Activated CD4-positive, alpha-beta memory T cell treated with anti-CD3 and anti-CD28 coated beads, Interleukin-2, amount 10 ng/mL, durations not matched to agents 7 days and 5 days (primary cell): ENCODE measurements at regions not wholly inside any gene's neighbourhood (a gene's known extent, or its start where the extent isn't known, plus 50 kb on each side); places are given as distances from the start of the nearest gene placed in this dataset.

Source experiments
- CTCF ChIA-PET: fragments of 350-600 bp; sonication (Branson Sonifier 250); formaldehyde crosslinking; loops from one replicate; lab custom pipeline; 2021; ENCODE audit warnings: antibody characterized with exemption, inconsistent platforms; lab: Charles Lee
- POLR2A ChIA-PET: fragments of 350-600 bp; sonication (Branson Sonifier 250); formaldehyde crosslinking; loops from one replicate; lab custom pipeline; 2021; ENCODE audit warnings: antibody characterized with exemption; lab: Charles Lee
- DNase-seq: peaks from one replicate; pipeline ENCODE4 v3.0.0-alpha.2; 2020
- H3K27ac Mint-ChIP-seq: one replicate; pipeline ENCODE4 v1.8.0; 2021; ENCODE audit warnings: mild to moderate bottlenecking, mixed read lengths
- H3K27me3 Mint-ChIP-seq: one replicate; pipeline ENCODE4 v1.8.0; 2021; ENCODE audit warnings: mixed read lengths
- H3K36me3 Mint-ChIP-seq: one replicate; pipeline ENCODE4 v1.8.0; 2021; ENCODE audit warnings: low read depth, mixed read lengths
- H3K4me1 Mint-ChIP-seq: one replicate; pipeline ENCODE4 v1.8.0; 2021; ENCODE audit warnings: mixed read lengths
- H3K4me3 Mint-ChIP-seq: one replicate; pipeline ENCODE4 v1.8.0; 2021; ENCODE audit warnings: mild to moderate bottlenecking, mixed read lengths
- H3K9me3 Mint-ChIP-seq: one replicate; pipeline ENCODE4 v1.8.0; 2021; ENCODE audit warnings: mixed read lengths

DNA sequence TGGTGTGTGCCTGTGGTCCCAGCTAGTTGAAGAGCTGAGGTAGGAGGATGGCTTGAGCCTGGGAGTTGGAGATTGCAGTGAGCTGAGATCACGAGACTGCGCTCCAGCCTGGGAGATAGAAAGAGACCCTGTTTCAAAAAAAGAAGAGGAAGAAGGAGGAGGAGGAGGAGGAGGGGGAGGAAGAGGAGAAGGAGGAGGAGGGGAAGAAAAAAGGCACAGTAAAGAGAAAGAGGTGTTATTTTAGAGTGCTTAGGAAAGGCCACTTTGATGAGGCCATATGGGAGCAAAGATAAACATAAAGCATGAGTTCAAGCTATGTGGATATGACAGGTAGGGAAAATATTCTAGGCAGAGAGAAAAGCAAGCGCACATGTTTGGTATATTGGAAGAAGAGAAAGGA, 154.1 kb upstream of the BTG1 start:
- H3K4me3 Mint-ChIP-seq = no peak overlapping the region
- no peak for DNase-seq
- no peaks in the 10 kb centered on the region for H3K27me3 Mint-ChIP-seq
- peaks cover 3% of the 10 kb centered on the region for H3K36me3 Mint-ChIP-seq
- POLR2A ChIA-PET = interaction anchor here (3.5 kb wide), 1 partner anchor 154 kb away, joined by 37 read pairs; the partner anchor contains the start of gene BTG1
- no peak overlapping the region for H3K27ac Mint-ChIP-seq
- peaks cover 16% of the 10 kb centered on the region for H3K4me1 Mint-ChIP-seq
- peaks cover 2% of the 10 kb centered on the region for H3K9me3 Mint-ChIP-seq
- CTCF ChIA-PET = interaction anchor here (0.8 kb wide), 1 partner anchor 11 kb away, joined by 4 read pairs; no protein-coding TSS in a partner anchor

DNA sequence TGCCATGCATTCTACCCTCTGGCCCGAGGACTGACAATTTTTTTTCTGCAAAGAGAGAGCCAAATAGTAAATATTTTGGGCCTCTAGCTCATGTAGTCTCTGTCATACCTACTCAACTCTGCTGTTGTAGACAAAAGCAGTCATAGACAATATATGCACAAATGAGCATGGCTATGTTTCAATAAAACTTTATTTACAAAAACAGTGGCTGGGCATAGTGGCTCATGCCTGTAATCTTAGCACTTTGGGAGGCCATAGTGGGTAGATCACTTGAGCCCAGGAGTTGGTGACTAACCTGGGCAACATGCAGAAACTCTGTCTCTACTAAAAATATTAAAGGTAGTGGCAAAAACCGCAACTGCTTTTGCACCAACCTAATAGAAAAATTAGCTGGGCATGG, 153.7 kb upstream of the BTG1 start:
- peaks cover 3% of the 10 kb centered on the region for H3K36me3 Mint-ChIP-seq
- H3K4me3 Mint-ChIP-seq = no peak overlapping the region
- H3K4me1 Mint-ChIP-seq = peaks cover 16% of the 10 kb centered on the region
- DNase-seq = no peak
- H3K27me3 Mint-ChIP-seq = no peaks in the 10 kb centered on the region
- CTCF ChIA-PET = interaction anchor here (0.8 kb wide), 1 partner anchor 11 kb away, joined by 4 read pairs; no protein-coding TSS in a partner anchor
- POLR2A ChIA-PET = interaction anchor here (0.6 to 3.5 kb wide), 2 partner anchors 45 to 153 kb away, joined by 3 to 37 read pairs; partner anchors contain the start of gene BTG1
- peaks cover 2% of the 10 kb centered on the region for H3K9me3 Mint-ChIP-seq
- H3K27ac Mint-ChIP-seq = no peak overlapping the region

GRCh38 chr12:92297932-92298696, 152.5 kb upstream of the BTG1 start:
- ChIA-PET POLR2A (interaction anchor here (0.6 to 3.5 kb wide), 6 partner anchors 65 to 160 kb away, joined by 3 to 37 read pairs (median 3); partner anchors contain the start of gene BTG1), CTCF (interaction anchor here (0.9 kb wide), 1 partner anchor 104 kb away, joined by 4 read pairs; no protein-coding TSS in a partner anchor)
- Mint-ChIP-seq H3K27ac (peak overlapping the region; percentile 82), H3K4me1 (peaks cover 16% of the 10 kb centered on the region), H3K9me3 (peaks cover 7% of the 10 kb centered on the region), H3K36me3 (peaks cover 3% of the 10 kb centered on the region), H3K27me3 (no peaks in the 10 kb centered on the region), H3K4me3 (peak overlapping the region; percentile 2)
- peak; percentile 22 for DNase-seq

DNA sequence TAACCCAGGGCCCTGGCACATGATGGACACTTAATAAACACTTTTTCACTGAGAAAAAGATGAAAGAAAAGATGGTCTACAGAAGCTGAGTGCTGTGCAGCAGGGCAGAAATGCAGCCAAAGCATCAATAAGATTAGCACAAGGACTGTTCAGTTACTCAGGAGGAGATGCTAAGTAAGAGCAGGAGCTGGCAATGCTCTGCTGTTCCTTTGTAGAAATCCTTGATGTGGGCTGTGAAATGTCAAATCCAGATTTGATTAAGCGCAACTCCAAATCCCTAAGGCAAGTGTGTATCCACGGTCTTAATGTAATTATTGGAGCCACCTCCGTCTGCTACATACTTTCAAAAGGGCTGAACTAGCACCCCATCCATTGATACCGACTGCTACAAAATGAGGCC, 151.8 kb upstream of the BTG1 start:
- DNase-seq = no peak
- H3K4me3 Mint-ChIP-seq = peak overlapping the region; percentile 2
- peaks cover 7% of the 10 kb centered on the region for H3K9me3 Mint-ChIP-seq
- POLR2A ChIA-PET = interaction anchor here (1.3 to 3.5 kb wide), 4 partner anchors 88 to 159 kb away, joined by 3 to 37 read pairs (median 5); partner anchors contain the start of gene BTG1
- H3K27me3 Mint-ChIP-seq = no peaks in the 10 kb centered on the region
- CTCF ChIA-PET = interaction anchor here (0.9 kb wide), 1 partner anchor 105 kb away, joined by 4 read pairs; no protein-coding TSS in a partner anchor
- H3K36me3 Mint-ChIP-seq = peaks cover 3% of the 10 kb centered on the region
- peaks cover 16% of the 10 kb centered on the region for H3K4me1 Mint-ChIP-seq
- H3K27ac Mint-ChIP-seq = peak overlapping the region; percentile 82

- ChIA-PET CTCF (no interaction called here), POLR2A (interaction anchor here (1.6 to 2.2 kb wide), 2 partner anchors 108 to 150 kb away, joined by 4 read pairs; partner anchors contain the start of gene BTG1)
- H3K27ac Mint-ChIP-seq = no peak overlapping the region
- peaks cover 5% of the 10 kb centered on the region for H3K36me3 Mint-ChIP-seq
- H3K9me3 Mint-ChIP-seq = peaks cover 7% of the 10 kb centered on the region
- H3K4me3 Mint-ChIP-seq = no peak overlapping the region
- H3K4me1 Mint-ChIP-seq = peaks cover 16% of the 10 kb centered on the region
- H3K27me3 Mint-ChIP-seq = no peaks in the 10 kb centered on the region
- no peak for DNase-seq
Measured at GRCh38 chr12:92295523-92295922, 149.9 kb upstream of the BTG1 start.

DNA sequence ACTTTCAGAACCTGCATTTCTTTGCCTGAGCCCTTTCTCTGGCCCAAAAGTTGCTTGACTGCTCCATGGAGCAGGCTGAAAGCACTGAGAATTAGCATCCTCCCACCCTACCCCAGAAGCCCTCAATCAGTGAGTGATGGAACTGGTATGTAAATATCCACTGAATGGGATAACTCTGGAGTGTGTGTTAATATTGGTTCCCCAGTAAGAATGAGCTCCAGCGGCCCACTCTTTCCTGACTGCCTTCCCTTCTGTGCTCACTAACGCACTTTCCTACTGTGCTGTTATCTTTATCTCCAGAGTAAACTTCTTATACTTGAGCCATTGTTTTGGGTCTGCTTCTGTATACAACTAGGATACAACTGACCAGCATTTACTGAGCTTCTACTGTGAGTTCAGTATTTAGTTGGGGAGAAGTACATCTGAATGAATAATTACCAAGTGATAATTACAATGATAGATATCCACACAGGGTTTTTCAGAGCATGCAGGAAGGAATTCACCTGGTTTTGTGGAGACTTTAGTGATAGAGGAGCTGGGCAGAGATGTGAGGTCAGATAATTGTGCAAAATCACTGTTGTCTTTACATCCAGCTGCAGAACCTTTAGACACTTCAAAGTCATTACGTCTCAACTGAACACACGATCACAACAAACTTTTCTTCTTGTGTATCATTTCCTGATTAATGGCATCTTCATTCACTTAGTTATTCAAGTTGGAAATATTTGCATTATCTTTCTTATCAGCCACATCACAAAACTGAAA, 149.2 kb upstream of the BTG1 start:
- CTCF ChIA-PET = no interaction called here
- H3K9me3 Mint-ChIP-seq = peaks cover 7% of the 10 kb centered on the region
- POLR2A ChIA-PET = interaction anchor here (1.6 to 2.2 kb wide), 2 partner anchors 109 to 149 kb away, joined by 4 read pairs; partner anchors contain the start of gene BTG1

GRCh38 chr12:92292016-92292415, 146.4 kb upstream of the BTG1 start:
- no peak overlapping the region for H3K4me3 Mint-ChIP-seq
- POLR2A ChIA-PET = no interaction called here
- CTCF ChIA-PET = no interaction called here
- H3K27me3 Mint-ChIP-seq = no peaks in the 10 kb centered on the region
- peaks cover 2% of the 10 kb centered on the region for H3K4me1 Mint-ChIP-seq
- no peak overlapping the region for H3K27ac Mint-ChIP-seq
- H3K9me3 Mint-ChIP-seq = peaks cover 7% of the 10 kb centered on the region
- DNase-seq = no peak
- H3K36me3 Mint-ChIP-seq = peaks cover 5% of the 10 kb centered on the region

More for the DNA sequence above, 149.2 kb upstream of the BTG1 start:
- H3K27ac Mint-ChIP-seq = no peak overlapping the region
- no peaks in the 10 kb centered on the region for H3K27me3 Mint-ChIP-seq
- H3K4me1 Mint-ChIP-seq = peaks cover 16% of the 10 kb centered on the region
- DNase-seq = no peak
- H3K4me3 Mint-ChIP-seq = no peak overlapping the region
- peaks cover 5% of the 10 kb centered on the region for H3K36me3 Mint-ChIP-seq

DNA sequence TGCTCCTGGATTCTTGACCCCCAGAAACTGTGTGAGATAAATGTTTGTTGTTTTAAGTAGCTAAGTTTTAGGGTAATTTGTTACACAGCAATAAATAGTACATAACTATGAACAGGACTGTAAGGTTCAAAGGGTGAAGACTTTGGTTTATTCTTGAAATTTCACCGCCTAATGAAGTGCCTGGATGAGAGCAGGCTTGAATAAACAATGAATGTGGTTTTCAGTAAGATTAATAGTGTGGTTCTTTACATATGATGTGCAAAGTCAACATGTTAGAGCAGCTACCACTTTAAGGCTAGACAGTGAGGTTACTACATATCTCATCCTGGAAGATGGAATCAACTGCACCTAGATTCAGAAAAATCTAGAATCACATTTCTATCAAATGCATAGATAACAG, 145.2 kb upstream of the BTG1 start:
- ChIA-PET CTCF (no interaction called here), POLR2A (interaction anchor here (0.9 kb wide), 1 partner anchor 108 kb away, joined by 3 read pairs; no protein-coding TSS in a partner anchor)
- Mint-ChIP-seq H3K27me3 (no peaks in the 10 kb centered on the region), H3K4me3 (no peak overlapping the region), H3K4me1 (no peaks in the 10 kb centered on the region), H3K27ac (no peak overlapping the region), H3K36me3 (peaks cover 2% of the 10 kb centered on the region), H3K9me3 (peaks cover 7% of the 10 kb centered on the region)
- DNase-seq = no peak

- Mint-ChIP-seq H3K27ac (no peak overlapping the region), H3K4me3 (no peak overlapping the region), H3K4me1 (no peaks in the 10 kb centered on the region), H3K27me3 (no peaks in the 10 kb centered on the region), H3K36me3 (peaks cover 2% of the 10 kb centered on the region), H3K9me3 (peaks cover 4% of the 10 kb centered on the region)
- ChIA-PET CTCF (no interaction called here), POLR2A (interaction anchor here (0.9 kb wide), 1 partner anchor 108 kb away, joined by 3 read pairs; no protein-coding TSS in a partner anchor)
- no peak for DNase-seq
Measured at GRCh38 chr12:92290350-92290695, 144.7 kb upstream of the BTG1 start.

DNA sequence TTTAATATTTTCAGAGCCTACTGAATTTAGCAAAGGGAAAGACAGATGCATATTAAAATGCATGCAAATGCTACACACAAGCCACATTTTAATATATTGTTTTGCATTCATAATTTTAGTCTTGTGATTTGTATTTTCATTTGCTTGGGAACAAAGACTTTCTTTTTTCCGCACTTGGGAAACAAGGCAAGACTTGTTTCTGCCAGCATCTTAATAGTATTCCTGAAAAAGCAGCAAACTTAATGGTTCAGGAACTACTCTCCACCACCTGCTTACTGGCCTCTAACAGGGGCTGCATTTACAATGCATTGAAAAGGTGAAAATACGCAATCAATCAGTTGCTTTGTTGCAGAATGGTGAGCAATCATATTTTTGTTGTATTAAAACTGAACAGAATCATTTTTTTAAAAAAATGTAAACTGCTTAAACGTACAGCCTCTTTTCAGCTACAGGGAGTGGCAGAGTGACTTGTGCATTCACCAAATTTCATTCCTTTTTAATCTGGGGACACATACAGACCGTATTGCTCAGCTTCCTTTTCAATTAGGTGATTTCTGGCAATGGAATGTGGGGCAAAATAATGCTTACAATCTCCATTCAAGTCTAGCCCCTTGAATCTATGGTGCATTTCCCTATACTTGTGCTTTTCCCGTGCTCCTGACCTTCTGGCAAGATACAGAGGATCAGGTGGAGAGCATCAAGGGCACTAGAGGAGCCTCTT, 144.1 kb upstream of the BTG1 start:
- DNase-seq = no peak
- H3K27ac Mint-ChIP-seq = no peak overlapping the region
- H3K9me3 Mint-ChIP-seq = peaks cover 4% of the 10 kb centered on the region
- H3K36me3 Mint-ChIP-seq = peaks cover 2% of the 10 kb centered on the region
- no peaks in the 10 kb centered on the region for H3K4me1 Mint-ChIP-seq
- H3K4me3 Mint-ChIP-seq = no peak overlapping the region
- ChIA-PET CTCF (no interaction called here), POLR2A (no interaction called here)
- H3K27me3 Mint-ChIP-seq = no peaks in the 10 kb centered on the region

GRCh38 chr12:92288561-92288960, 142.9 kb upstream of the BTG1 start:
- Mint-ChIP-seq H3K27me3 (no peaks in the 10 kb centered on the region), H3K36me3 (peaks cover 2% of the 10 kb centered on the region), H3K4me1 (no peaks in the 10 kb centered on the region), H3K9me3 (no peaks in the 10 kb centered on the region), H3K27ac (no peak overlapping the region), H3K4me3 (no peak overlapping the region)
- ChIA-PET CTCF (interaction anchor here (0.9 kb wide), 1 partner anchor 11 kb away, joined by 4 read pairs; no protein-coding TSS in a partner anchor), POLR2A (no interaction called here)
- no peak for DNase-seq

GRCh38 chr12:92278378-92278828, 132.8 kb upstream of the BTG1 start:
- DNase-seq = no peak
- Mint-ChIP-seq H3K4me3 (no peak overlapping the region), H3K36me3 (no peaks in the 10 kb centered on the region), H3K9me3 (no peaks in the 10 kb centered on the region), H3K27me3 (no peaks in the 10 kb centered on the region), H3K27ac (no peak overlapping the region), H3K4me1 (peaks cover 3% of the 10 kb centered on the region)
- ChIA-PET POLR2A (no interaction called here), CTCF (no interaction called here)
